ENCODE measurements at regions not wholly inside any gene's neighbourhood (a gene's known extent, or its start where the extent isn't known, plus 50 kb on each side); places are given as distances from the start of the nearest gene placed in this dataset.

DNA sequence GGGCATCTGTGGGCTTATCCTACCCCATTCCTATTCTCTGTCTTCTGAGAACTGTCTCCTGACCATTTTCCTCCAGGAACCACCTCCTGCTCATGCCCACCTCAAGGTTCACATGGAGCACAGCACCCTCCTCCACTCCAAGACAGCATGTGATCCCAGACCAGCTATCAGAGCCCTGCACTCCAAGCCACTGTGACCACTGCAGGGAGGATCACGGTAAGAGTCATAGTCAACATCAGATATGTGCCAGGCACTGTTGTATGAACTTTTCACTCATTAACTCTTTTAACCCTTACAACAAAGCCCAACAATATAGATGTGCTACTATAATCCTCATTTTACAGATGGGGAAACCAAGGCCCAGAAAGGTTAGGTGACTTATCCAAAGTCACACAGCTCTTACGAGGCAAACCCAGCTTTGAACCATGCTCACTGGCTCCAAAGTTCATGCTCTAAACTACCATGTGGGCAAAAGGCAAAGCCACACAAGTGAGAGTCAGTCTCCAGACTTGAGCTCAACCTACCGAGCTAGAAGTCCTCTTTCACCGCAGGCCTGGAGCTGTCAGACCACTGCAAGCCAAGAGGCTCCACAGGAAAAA, 115.1 kb upstream of the IQSEC1 start:
- TF ChIP-seq, protein P1, sequence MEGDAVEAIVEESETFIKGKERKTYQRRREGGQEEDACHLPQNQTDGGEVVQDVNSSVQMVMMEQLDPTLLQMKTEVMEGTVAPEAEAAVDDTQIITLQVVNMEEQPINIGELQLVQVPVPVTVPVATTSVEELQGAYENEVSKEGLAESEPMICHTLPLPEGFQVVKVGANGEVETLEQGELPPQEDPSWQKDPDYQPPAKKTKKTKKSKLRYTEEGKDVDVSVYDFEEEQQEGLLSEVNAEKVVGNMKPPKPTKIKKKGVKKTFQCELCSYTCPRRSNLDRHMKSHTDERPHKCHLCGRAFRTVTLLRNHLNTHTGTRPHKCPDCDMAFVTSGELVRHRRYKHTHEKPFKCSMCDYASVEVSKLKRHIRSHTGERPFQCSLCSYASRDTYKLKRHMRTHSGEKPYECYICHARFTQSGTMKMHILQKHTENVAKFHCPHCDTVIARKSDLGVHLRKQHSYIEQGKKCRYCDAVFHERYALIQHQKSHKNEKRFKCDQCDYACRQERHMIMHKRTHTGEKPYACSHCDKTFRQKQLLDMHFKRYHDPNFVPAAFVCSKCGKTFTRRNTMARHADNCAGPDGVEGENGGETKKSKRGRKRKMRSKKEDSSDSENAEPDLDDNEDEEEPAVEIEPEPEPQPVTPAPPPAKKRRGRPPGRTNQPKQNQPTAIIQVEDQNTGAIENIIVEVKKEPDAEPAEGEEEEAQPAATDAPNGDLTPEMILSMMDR (IDR thresholded peaks at IDR 0.05; ENCODE audit: borderline replicate concordance, extremely low read depth, insufficient read depth) = no peak
- FAIRE-seq (no peak), DNase-seq (no peak)
- H3K9me3 ChIP-seq (ENCODE audit: control insufficient read depth in 2 of 3, insufficient read depth in 1 of 3, low read length in 3 of 3) = peaks cover 0 to 7% (median 0%) of the 10 kb centered on the region in 3 donors
- H3K4me3 ChIP-seq (ENCODE audit: low read length in 3 of 3) = no peak overlapping the region
- H3K36me3 ChIP-seq (ENCODE audit: control insufficient read depth in 2 of 3, insufficient read depth in 3 of 3, low read length in 3 of 3) = no peaks in the 10 kb centered on the region
- H3K4me1 ChIP-seq (ENCODE audit: control insufficient read depth in 2 of 3, insufficient read depth in 2 of 3, low read depth in 1 of 3, low read length in 3 of 3) = no peaks in the 10 kb centered on the region
- intact Hi-C loops (cut with DNase I) = no loop called here
- H3K9ac ChIP-seq (ENCODE audit: low read length in 3 of 3) = no peak overlapping the region
- H3K27me3 ChIP-seq (ENCODE audit: control insufficient read depth, insufficient read depth, low read length) = no peaks in the 10 kb centered on the region
- H3K27ac ChIP-seq (ENCODE audit: low read depth in 2 of 2, low read length in 2 of 2) = no peak overlapping the region

DNA sequence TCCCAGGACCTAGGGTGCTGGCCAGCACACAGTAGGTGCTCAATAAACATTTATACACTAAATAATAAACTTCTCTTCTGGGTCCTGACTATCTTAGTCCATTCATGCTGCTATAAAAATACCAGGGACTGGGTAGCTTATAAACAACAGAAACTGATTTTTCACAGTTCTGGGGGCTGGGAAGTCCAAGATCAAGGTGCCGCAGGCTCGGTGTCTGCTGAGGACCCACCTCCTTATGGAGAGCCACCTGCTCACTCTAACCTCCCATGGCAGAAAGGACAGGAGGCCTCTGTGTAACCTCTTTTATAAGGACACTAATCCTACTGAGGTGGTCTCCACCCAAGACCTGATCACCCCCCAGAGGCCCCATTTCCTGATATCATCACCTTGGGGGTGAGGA, 114.4 kb upstream of the IQSEC1 start:
- TF ChIP-seq, protein P1 (IDR thresholded peaks at IDR 0.05; ENCODE audit: borderline replicate concordance, extremely low read depth, insufficient read depth) = no peak
- DNase-seq (peak in 1 of 5 donors; percentile 0), FAIRE-seq (no peak)
- Histone ChIP-seq H3K4me1 (ENCODE audit: control insufficient read depth in 2 of 3, insufficient read depth in 2 of 3, low read depth in 1 of 3, low read length in 3 of 3) (no peaks in the 10 kb centered on the region), H3K9ac (ENCODE audit: low read length in 3 of 3) (no peak overlapping the region), H3K36me3 (ENCODE audit: control insufficient read depth in 2 of 3, insufficient read depth in 3 of 3, low read length in 3 of 3) (no peaks in the 10 kb centered on the region), H3K27me3 (ENCODE audit: control insufficient read depth, insufficient read depth, low read length) (no peaks in the 10 kb centered on the region), H3K9me3 (ENCODE audit: control insufficient read depth in 2 of 3, insufficient read depth in 1 of 3, low read length in 3 of 3) (peaks cover 0 to 7% (median 0%) of the 10 kb centered on the region in 3 donors), H3K4me3 (ENCODE audit: low read length in 3 of 3) (no peak overlapping the region), H3K27ac (ENCODE audit: low read depth in 2 of 2, low read length in 2 of 2) (no peak overlapping the region)
- intact Hi-C loops (cut with DNase I) = no loop called here

DNA sequence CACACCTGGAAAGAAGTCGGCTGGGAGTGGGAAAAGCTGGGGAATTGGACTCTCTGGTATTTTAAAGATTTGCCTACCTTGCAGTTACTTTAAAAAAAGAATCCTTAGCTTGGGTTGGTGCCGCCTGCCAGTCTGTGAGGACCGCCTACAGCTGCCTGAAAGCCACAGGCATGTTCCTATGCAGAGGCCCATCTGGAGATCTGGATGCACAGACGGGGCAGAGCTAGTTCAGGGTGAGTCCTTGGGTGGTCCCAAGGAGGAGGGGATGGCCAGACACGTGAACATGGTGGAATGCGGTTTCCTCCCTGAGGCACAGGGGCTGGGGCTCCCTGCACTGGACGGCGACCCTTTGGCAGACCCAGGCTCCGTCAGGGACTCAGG, 113.2 kb upstream of the IQSEC1 start:
- Histone ChIP-seq H3K4me1 (ENCODE audit: control insufficient read depth in 2 of 3, insufficient read depth in 2 of 3, low read depth in 1 of 3, low read length in 3 of 3) (no peaks in the 10 kb centered on the region), H3K27me3 (ENCODE audit: control insufficient read depth, insufficient read depth, low read length) (no peaks in the 10 kb centered on the region), H3K9ac (ENCODE audit: low read length in 3 of 3) (no peak overlapping the region), H3K4me3 (ENCODE audit: low read length in 3 of 3) (no peak overlapping the region), H3K27ac (ENCODE audit: low read depth in 2 of 2, low read length in 2 of 2) (no peak overlapping the region), H3K9me3 (ENCODE audit: control insufficient read depth in 2 of 3, insufficient read depth in 1 of 3, low read length in 3 of 3) (peaks cover 0 to 7% (median 0%) of the 10 kb centered on the region in 3 donors), H3K36me3 (ENCODE audit: control insufficient read depth in 2 of 3, insufficient read depth in 3 of 3, low read length in 3 of 3) (no peaks in the 10 kb centered on the region)
- intact Hi-C loops (cut with DNase I) = no loop called here
- FAIRE-seq (no peak), DNase-seq (peak in 1 of 5 donors; percentile 36)
- TF ChIP-seq, protein P1 (IDR thresholded peaks at IDR 0.05; ENCODE audit: borderline replicate concordance, extremely low read depth, insufficient read depth) = no peak
